ENCODE measurements at regions not wholly inside any gene's neighbourhood (a gene's known extent, or its start where the extent isn't known, plus 50 kb on each side); places are given as distances from the start of the nearest gene placed in this dataset.
A peak's percentile ranks its signal among the peaks of the same experiment; 100 is the strongest.
"Not testable (repeated sequence)": the region's sequence is repeated elsewhere in the genome, so short reads cannot be mapped to it uniquely, and the experiment has no call there.

DNA sequence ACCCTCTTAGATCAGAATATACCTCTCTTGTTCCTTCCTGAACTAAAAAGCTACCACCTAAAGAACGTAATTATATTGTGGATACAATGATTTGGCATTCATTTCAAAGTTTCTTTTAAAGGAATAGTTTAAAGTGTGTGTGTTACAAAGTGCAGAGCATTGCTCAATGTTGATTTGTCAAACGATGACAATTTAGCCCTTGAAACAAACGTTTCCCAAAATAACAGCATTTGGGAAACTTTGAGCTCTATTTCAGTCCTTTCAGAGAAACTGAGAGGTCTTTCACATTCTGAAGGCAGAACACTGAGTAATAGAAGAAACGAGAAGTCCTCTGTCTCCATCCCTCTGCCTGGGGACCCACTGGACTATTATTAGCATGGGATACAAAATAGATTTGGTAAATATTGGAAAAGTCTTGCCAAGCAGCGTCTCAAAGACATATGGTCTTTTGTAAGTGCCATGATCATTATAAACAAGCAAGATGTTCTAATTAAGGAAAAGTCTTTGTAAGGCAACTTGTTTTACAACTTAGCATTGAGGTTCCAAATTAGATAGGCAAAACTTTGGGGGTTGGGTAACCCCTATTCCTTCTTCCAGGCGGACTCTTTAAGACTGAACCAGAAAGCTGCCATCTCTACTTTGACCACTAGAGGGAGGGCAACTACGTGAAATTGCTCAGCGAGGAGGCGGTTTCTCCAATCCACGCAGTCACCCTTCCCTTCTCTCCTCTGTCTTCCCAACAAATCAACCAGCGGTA is 208.8 kb downstream of the RNF144B start:
- peak; percentile 51 to 61 for DNase-seq

- no peak for DNase-seq
These were observed 209.3 kb downstream of the RNF144B start for GRCh38 chr6:18596531-18596835.

DNA sequence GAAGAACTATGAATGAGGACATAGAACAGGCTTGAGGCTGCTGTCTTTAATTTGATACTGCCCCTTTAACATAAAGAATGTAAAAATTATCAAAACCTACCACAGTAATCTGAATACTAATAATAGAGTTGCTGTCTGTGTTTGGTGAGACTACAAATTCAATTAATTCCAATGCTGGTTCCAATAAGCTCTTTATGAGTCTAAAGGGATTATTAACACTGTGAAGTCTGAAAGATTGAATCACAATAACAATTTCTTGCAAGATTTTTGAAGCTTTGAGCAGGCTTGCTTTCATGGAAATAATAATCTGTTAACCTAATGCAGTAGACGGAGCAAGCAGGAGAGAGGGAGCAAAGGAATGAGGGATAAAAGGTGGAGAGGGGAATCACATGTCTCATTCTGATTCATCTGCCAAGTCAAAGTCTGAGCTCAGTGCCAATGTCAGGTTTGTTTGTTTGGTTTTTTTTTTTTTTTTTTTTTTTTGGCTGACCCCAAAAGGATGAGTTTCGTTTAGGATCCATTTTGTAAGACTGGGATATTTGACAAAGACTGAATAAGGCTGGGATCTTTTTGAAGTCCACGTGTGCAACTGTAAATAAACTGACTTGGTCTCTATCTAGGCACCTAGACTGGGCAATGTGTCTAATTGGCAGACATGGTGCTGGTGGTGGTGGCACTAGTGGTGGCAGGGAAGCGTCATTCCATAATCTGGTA is 211.6 kb downstream of the RNF144B start:
- no peak for DNase-seq

- DNase-seq = no peak
These were observed 213.1 kb downstream of the RNF144B start for GRCh38 chr6:18600255-18600654.

DNA sequence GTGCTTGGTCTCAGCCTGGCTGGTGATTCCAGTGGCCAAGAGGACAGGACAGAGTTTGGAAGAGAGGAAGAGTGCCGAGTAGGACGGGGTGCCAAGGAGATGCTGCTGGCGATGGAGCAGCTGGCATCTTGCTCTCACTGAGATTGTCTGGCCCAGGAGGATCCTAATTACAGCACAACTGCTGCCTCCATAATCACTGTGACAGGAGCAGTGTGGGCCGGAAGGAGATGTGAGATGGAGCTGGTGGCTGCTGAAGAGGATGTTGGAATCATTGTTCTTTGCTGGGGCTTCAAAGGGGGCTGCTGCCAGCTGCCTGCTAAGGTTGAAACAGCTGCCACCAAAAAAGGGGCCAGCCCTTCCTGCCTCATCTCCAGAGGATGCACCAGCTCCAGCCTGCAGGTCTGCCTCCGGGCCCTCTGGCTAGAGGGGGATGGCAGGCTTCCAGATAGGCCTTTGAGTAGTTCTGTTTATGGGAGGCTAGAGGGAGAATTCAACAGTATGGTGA is 214.4 kb downstream of the RNF144B start:
- DNase-seq = no peak

- DNase-seq = no peak
These were observed 215.8 kb downstream of the RNF144B start for GRCh38 chr6:18602931-18603330.

GRCh38 chr6:18603361-18603760 is 216.2 kb downstream of the RNF144B start:
- no peak for DNase-seq

DNA sequence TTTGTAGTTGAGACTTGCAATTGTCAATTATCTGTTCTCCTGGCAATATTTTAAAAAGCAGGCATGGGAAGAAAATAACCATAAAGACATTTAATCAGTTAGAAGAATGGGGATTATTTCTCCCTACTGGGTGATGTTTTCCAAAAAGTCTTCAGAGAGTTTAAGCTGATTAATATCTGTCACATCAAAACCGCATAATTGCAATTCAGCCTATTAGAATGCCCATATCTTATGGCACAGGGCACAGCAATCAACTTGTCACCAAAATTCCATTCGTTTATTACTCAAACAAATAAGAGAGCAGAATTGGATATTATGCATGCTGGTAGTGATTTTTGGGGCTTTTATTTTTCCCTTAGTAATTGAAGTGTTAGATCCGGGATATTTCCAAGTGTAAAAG is 218.7 kb downstream of the RNF144B start:
- DNase-seq = no peak

- no peak for DNase-seq
These were observed 222.6 kb downstream of the RNF144B start for GRCh38 chr6:18609715-18610114.

GRCh38 chr6:18613319-18613925 is 226.3 kb downstream of the RNF144B start:
- no peak for DNase-seq

- no peak for DNase-seq
These were observed 242.4 kb downstream of the RNF144B start for GRCh38 chr6:18629571-18629970.

DNA sequence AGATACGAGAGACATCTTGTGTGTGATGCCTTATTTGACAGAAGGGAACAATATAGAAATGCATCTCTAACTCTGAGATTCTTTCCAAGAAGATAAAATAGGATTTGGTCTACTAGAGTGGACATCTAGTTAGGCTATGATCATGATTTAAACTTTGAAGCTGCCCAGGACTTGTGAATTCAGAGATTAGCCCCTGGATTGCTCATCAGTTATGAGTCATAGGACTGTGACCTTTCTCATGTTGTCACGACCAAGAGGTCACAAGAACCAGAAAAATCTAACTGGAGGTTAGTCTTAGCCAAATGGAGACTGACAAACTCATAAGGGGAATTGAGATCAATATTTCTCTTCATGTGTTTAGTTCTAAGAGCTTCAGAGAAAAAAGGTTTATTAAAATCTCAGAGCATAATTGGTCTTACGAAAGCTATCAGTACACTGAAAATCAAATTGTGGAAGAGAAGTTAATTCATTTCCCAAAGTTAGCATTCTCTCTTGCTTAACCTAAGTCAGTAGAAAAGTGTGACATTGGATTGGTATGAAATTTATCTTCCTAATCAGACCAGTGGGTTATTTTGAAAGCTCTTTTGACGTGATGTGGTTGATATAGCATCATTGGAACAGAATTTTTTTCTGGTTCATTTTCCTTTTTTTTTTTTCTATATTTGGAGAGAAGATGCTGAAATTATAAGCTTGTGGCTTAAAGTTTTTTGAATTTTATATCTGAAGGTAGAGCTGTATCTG is 245.7 kb downstream of the RNF144B start:
- no peak for DNase-seq

DNA sequence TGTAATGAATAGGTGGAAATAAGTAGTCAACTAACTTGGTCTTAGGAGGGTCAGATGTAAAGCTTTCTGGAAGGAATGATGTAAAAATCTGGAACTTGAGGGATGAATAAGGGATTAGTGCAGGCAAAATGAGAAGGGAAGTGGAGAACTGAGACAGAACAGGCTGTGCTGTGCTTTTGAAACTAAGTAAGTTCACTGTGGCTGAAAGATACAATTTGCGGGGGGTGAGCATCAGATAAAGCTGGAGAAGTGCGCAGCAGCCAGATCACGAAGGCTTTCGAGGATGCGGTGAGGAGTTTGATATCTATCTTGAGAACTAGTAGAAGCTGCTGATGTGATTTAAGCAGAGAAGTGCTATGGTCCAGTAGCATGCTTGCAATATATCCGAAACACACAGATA is 247.8 kb downstream of the RNF144B start:
- no peak for DNase-seq

DNA sequence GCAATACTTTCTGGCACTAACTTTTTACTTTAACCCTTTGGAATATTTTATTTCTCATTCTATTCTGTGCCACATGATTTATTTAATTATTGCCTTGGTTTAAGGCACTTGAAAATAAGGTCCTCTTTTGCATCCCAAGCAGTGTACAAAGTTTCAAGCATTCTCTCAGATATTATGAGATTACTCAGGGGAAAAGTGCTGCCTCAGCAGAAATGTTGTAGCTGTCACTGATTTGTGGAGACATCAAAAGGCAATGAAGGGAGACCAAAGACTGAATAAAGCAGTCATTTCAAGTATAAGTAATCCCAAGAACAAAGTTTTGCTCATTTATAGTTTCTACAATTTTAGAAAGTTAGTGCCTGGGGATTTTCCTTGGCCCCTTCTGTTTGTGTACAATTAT is 253.0 kb downstream of the RNF144B start:
- no peak for DNase-seq

DNA sequence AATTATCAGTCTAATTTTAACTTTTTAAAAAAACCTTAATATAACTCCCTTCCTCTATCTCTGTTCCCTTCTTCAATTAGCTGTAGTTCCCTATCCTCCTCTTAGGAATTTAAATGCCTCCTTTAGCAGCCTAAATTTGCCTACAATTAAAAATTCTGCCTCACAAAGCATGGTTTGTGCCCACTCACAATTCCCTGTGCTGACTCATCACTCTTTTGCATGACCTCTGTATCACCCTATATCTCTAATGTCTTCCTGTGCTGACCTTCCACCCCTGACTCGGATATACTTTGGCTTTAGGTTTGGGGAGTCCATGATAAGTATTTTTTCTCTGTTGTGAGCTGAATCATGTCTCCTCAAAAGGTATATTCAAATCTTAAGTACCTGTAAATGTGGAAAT is 253.6 kb downstream of the RNF144B start:
- no peak for DNase-seq

GRCh38 chr6:18654821-18655220 is 267.7 kb downstream of the RNF144B start:
- DNase-seq = no peak

GRCh38 chr6:18656506-18656905 is 269.4 kb downstream of the RNF144B start:
- no peak for DNase-seq

DNA sequence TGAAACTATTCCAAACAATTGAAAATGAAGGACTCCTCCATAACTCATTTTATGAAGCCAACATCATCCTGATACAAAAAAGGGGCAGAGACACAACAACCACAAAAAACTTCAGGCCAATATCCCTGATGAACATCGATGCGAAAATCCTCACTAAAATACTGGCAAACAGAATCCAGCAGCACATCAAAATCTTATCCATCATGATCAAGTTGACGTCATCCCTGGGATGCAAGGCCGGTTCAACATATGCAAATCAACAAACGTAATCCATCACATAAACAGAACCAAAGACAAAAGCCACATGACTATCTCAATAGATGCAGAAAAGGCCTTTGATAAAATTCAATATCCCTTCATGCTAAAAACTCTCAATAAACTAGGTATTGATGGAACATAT is 272.8 kb downstream of the RNF144B start:
- not testable (repeated sequence) for DNase-seq

GRCh38 chr6:18663011-18663410 is 275.9 kb downstream of the RNF144B start:
- peak; percentile 66 to 72 for DNase-seq

DNA sequence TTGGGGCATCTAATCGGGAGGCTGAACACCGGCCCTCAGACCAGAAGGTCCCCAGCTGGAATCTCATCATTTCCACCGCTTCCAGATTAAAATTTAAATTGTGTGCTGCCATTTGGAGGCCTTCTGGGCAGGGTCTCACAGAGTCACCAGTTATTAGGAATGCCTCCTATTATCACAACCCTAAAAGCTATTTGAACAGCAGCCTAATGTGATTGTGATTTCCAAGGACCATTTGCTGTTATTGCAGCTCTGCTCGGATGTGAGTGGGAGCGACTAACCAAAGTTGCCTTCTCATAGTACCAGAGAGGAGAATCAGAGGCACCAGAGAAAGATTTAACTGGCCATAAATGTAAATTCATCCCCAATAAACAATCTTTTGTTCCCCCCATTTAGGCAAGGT is 277.3 kb downstream of the RNF144B start:
- no peak for DNase-seq

DNA sequence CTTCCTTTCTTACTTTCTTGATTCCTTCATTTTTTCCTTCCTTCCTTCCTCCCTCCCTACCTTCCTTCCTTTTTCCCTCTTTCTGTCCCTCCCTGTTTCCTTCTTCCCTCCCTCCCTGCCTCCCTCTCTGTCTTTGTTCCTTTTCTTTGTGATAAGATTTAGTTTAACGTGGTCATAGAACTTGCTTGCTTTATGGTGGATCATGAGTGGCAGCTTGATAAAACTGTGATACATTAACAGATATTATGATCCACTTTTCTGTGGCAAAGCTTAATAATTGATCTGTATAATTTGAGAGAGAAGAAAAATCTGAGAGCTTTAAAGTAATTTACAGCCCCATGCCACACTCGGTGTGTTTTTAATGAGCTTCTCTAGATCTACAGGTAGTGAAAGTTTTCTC is 280.5 kb downstream of the RNF144B start:
- no peak for DNase-seq

DNA sequence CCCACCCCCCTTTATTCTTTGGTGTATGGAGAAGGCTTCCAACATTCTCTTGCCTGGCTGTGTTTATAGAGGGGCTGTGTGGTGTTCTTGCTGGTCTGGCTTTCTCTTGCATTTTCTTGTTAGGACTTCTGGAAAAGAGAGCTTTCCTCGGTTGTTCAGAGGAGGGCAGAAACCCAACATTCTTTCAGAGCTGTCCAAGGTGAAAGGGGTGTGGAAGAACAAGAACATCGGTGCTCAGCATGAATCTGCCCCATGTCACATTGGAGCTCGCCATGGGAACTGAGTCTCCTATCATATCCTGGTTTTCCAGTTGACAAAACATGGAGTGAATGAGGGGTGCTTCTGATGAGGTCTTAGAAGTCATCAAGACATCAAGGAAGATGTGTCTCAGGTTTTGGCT is 281.8 kb downstream of the RNF144B start:
- no peak for DNase-seq

DNA sequence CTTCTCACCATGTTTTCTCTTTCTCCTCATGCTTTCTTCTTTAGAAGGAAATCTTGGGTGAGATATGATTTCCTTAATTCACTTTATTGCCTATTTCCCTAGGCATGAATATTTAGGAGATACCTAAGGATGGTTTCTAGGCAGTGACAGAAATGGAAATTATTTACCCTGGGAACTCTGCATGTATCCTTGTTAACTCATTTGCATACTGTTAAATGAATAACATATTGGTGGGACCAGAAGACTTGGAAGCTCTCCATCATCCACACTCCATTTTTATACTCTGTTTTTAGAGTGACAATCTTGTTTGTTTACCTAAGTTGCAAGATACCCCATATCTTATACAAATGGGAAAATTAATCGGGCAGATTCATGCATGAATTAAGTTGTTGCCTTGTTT is 285.7 kb downstream of the RNF144B start:
- no peak for DNase-seq
